ENCODE measurements at regions not wholly inside any gene's neighbourhood (a gene's known extent, or its start where the extent isn't known, plus 50 kb on each side); places are given as distances from the start of the nearest gene placed in this dataset.

GRCh38 chr9:96040591-96041461, 165.3 kb downstream of the ERCC6L2 start:
- no peak overlapping the region for H3K4me2 ChIP-seq (ENCODE audit: low read length)
- TF ChIP-seq REST (IDR thresholded peaks at IDR 0.05; ENCODE audit: borderline replicate concordance): no peak
- no peak for TF ChIP-seq MXI1 (conservative IDR thresholded peaks at IDR 0.05; ENCODE audit: poor library complexity, severe bottlenecking)
- no peak for TF ChIP-seq EZH2 (IDR thresholded peaks at IDR 0.05; ENCODE audit: borderline replicate concordance, insufficient read depth, low read length, poor library complexity, severe bottlenecking)
- TF ChIP-seq SMC3 (conservative IDR thresholded peaks at IDR 0.05; ENCODE audit: poor library complexity): no peak
- TF ChIP-seq EP300 (conservative IDR thresholded peaks at IDR 0.05; ENCODE audit: poor library complexity, severe bottlenecking): no peak
- TF ChIP-seq POLR2AphosphoS5 (IDR thresholded peaks at IDR 0.05): no peak
- no peak for TF ChIP-seq TAF1 (IDR thresholded peaks at IDR 0.05; ENCODE audit: low read depth)
- H3K9me3 ChIP-seq (ENCODE audit: low read length): no peaks in the 10 kb centered on the region
- H3K27me3 ChIP-seq (ENCODE audit: insufficient read depth, low read depth, low read length): no peaks in the 10 kb centered on the region
- no peak overlapping the region for H2AFZ ChIP-seq (ENCODE audit: low read depth, low read length)
- H3F3A ChIP-seq (ENCODE audit: insufficient read depth, low read length, poor library complexity, severe bottlenecking): no peaks in the 10 kb centered on the region
- H3K9ac ChIP-seq (ENCODE audit: low read length): no peak overlapping the region
- H3K9me2 ChIP-seq (ENCODE audit: insufficient read depth, low read length): no peaks in the 10 kb centered on the region
- H3K79me2 ChIP-seq (replicated peaks; ENCODE audit: insufficient read depth, low read length): no peaks in the 10 kb centered on the region
- H4K20me1 ChIP-seq (ENCODE audit: insufficient read depth): no peaks in the 10 kb centered on the region
- no peak overlapping the region for H3K4me3 ChIP-seq (ENCODE audit: low read length)
- H3K27ac ChIP-seq (ENCODE audit: low read length): no peak overlapping the region
- no peaks in the 10 kb centered on the region for H3K36me3 ChIP-seq (ENCODE audit: insufficient read depth, low read length)

DNA sequence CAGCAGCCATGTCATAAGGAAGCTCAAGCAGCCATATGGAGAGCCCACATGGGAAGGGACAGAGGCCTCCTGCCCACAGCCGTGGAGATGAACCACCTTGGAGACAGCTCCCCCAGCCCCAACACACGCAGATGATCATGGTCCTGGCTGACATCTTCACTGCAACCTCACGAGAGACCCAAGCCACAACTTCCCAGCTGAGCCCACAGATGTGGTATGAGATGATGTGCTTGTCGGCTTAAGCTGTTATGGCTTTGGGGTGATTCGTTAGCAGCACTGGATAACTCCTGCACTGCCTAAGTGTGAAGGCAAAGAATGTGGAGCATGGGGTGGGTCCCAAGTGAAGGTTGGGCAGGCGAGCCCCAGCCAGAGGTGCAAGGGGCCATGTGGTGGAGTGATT, 163.4 kb downstream of the ERCC6L2 start:
- H3K27me3 ChIP-seq (ENCODE audit: insufficient read depth, low read depth, low read length): no peaks in the 10 kb centered on the region
- H3F3A ChIP-seq (ENCODE audit: insufficient read depth, low read length, poor library complexity, severe bottlenecking): no peaks in the 10 kb centered on the region
- TF ChIP-seq REST (IDR thresholded peaks at IDR 0.05; ENCODE audit: borderline replicate concordance) (no peak), MXI1 (conservative IDR thresholded peaks at IDR 0.05; ENCODE audit: poor library complexity, severe bottlenecking) (no peak), RAD21 (conservative IDR thresholded peaks at IDR 0.05) (no peak), TAF1 (IDR thresholded peaks at IDR 0.05; ENCODE audit: low read depth) (no peak), EP300 (conservative IDR thresholded peaks at IDR 0.05; ENCODE audit: poor library complexity, severe bottlenecking) (no peak), CTCF (IDR thresholded peaks at IDR 0.05; ENCODE audit: poor library complexity, severe bottlenecking) (no peak), SMC3 (conservative IDR thresholded peaks at IDR 0.05; ENCODE audit: poor library complexity) (no peak), EZH2 (IDR thresholded peaks at IDR 0.05; ENCODE audit: borderline replicate concordance, insufficient read depth, low read length, poor library complexity, severe bottlenecking) (no peak), POLR2AphosphoS5 (IDR thresholded peaks at IDR 0.05) (no peak)

More for the DNA sequence above, 163.4 kb downstream of the ERCC6L2 start:
- Histone ChIP-seq H3K4me3 (ENCODE audit: low read length) (no peak overlapping the region), H3K9me2 (ENCODE audit: insufficient read depth, low read length) (no peaks in the 10 kb centered on the region), H2AFZ (ENCODE audit: low read depth, low read length) (no peak overlapping the region), H3K9me3 (ENCODE audit: low read length) (no peaks in the 10 kb centered on the region), H3K9ac (ENCODE audit: low read length) (no peak overlapping the region), H3K4me2 (ENCODE audit: low read length) (no peak overlapping the region), H3K79me2 (replicated peaks; ENCODE audit: insufficient read depth, low read length) (no peaks in the 10 kb centered on the region), H3K36me3 (ENCODE audit: insufficient read depth, low read length) (no peaks in the 10 kb centered on the region), H4K20me1 (ENCODE audit: insufficient read depth) (no peaks in the 10 kb centered on the region), H3K27ac (ENCODE audit: low read length) (no peak overlapping the region)

All from neural cell (in vitro differentiated cells).